ENCODE measurements at regions not wholly inside any gene's neighbourhood (a gene's known extent, or its start where the extent isn't known, plus 50 kb on each side); places are given as distances from the start of the nearest gene placed in this dataset.

DNA sequence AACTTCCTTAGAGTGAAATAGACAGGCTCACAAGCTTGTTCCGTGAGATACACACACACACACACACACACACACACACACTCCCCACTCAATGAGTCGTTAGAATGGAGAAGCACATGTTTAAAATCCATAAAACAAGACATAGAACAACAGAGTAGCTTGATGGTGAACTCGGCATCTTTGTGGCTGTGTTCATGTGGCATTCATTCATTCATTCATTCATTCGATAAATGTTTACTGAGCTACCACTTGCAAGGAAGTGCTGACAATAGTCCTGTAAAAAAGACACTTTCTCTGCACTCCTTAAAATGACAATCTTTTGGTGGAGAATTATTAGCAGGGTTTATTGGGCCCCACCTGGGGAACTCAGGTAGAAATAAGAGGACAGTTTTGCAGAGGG lies 242.0 kb downstream of the FOXA2 start:
- Histone ChIP-seq H3K4me3 (ENCODE audit: low read length) (no peak overlapping the region), H3K4me1 (ENCODE audit: control insufficient read depth, insufficient read depth, low read length) (no peaks in the 10 kb centered on the region), H3K27ac (ENCODE audit: low read length) (no peak overlapping the region), H3K27me3 (ENCODE audit: control insufficient read depth, insufficient read depth, low read length) (peaks cover 9% of the 10 kb centered on the region), H3K9me3 (replicated peaks; ENCODE audit: control insufficient read depth, low read depth, low read length) (no peaks in the 10 kb centered on the region), H3K36me3 (ENCODE audit: control insufficient read depth, insufficient read depth, low read length) (no peaks in the 10 kb centered on the region)
- no peak for DNase-seq
- no CpG with 5 or more reads among the region's 4 CpGs for WGBS (ENCODE audit: insufficient coverage)

DNA sequence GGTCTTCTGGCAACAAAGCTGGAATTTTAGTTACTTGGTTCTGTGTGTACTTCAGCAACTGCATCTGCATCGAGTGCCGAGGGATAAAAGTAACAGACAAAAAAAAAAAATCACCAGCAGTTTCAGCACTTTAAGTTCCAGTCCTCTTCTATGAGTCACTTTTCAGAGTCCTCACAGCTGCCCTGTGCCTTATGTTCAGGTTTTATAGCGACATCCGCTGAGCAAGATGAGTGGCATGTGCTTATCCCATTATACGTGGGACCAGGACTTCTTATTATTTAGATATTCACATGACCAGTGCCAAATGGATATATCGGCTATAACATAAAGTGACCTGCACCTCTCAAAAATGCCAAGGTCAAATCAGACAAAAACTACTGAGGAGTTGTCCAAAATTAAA lies 242.9 kb downstream of the FOXA2 start:
- Histone ChIP-seq H3K4me3 (ENCODE audit: low read length) (no peak overlapping the region), H3K27ac (ENCODE audit: low read length) (no peak overlapping the region), H3K27me3 (ENCODE audit: control insufficient read depth, insufficient read depth, low read length) (peaks cover 10% of the 10 kb centered on the region), H3K4me1 (ENCODE audit: control insufficient read depth, insufficient read depth, low read length) (no peaks in the 10 kb centered on the region), H3K36me3 (ENCODE audit: control insufficient read depth, insufficient read depth, low read length) (no peaks in the 10 kb centered on the region), H3K9me3 (replicated peaks; ENCODE audit: control insufficient read depth, low read depth, low read length) (no peaks in the 10 kb centered on the region)
- no CpG with 5 or more reads among the region's 6 CpGs for WGBS (ENCODE audit: insufficient coverage)
- no peak for DNase-seq

DNA sequence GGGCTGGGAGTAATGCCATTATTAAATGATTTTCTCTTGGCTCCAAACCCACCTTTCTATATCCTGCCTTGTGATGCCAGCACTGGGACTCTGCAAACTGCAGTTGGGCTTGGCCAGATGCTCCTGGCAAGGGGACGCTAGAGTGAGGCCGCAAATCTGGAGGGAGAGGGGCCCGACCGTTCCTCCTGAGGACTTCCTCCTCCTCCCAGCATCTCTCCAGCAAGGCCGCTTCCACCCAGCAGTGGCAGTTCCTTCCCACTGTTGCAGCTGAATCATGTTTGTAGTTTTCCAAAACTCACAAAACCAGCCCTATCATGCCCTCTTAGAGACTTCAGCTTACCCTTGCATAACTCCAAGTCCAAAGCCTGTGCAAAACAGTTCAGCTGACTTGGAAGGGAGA lies 244.4 kb downstream of the FOXA2 start:
- Histone ChIP-seq H3K27me3 (ENCODE audit: control insufficient read depth, insufficient read depth, low read length) (peaks cover 10% of the 10 kb centered on the region), H3K27ac (ENCODE audit: low read length) (no peak overlapping the region), H3K4me3 (ENCODE audit: low read length) (no peak overlapping the region), H3K9me3 (replicated peaks; ENCODE audit: control insufficient read depth, low read depth, low read length) (no peaks in the 10 kb centered on the region), H3K36me3 (ENCODE audit: control insufficient read depth, insufficient read depth, low read length) (no peaks in the 10 kb centered on the region), H3K4me1 (ENCODE audit: control insufficient read depth, insufficient read depth, low read length) (no peaks in the 10 kb centered on the region)
- WGBS (ENCODE audit: insufficient coverage): 55% methylated on average over 2 of the region's 5 CpGs
- DNase-seq: no peak

DNA sequence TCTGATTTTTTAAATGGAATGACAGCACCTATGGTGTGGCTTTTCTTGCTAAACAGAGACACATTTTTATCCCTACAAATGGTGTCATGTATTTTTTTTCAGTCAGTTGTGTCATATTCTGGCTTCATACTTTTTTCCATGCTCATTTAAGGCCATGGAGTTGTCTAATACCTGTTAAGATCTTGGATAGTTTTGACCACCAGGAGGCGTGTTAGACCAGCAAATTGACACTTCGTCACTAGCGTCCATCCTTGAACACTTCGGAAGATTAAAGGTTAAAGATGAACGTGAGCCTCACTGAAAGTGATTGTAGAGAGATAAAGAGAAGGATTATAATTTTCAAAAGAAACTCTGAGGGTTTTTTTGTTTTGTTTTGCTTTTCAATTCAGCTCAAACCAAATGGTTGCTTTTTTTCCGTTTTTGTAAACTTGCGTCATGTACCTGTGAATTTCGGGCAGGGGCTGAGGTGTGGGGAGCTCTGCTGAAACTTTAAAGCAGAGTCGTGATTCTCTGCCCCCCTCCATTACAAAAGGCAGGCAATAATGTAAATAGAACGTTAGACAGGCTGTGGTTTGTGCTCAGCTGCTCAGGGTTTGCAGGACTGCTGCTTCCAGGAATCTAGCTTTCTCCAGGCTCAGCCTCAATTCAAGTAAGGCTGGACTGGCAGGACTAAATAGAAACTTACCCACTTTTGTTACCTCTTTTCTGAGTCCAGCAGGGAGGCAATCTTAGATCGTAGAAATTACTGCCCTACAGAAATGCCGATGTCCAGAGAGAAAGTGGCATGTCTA lies 245.1 kb downstream of the FOXA2 start:
- peaks cover 10% of the 10 kb centered on the region for H3K27me3 ChIP-seq (ENCODE audit: control insufficient read depth, insufficient read depth, low read length)

DNA sequence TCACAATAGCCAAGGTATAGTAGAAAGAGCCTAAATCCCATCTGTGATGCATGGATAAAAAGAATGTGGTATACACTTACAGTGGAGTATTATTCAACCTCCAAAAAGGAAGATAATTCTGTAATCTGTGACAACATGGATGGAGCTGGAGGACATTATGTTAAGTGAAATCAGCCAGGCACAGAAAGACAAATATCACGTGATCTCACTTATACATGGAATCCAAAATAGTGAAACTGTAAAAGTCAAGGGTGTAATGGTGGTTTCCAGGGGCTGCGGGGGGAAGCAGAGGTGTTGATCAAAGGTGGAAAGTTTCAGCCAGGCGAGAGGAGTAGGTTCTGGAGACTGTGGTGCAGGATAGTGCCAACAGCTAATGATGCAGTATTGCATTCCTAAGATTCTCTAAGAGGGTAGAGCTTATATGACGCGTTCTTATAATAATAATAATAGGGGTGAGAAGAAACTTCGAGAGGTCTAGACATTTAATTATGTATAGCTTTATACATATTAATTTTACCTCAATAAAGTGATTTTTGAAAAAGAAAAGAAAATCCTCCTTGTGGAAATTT lies 246.1 kb downstream of the FOXA2 start:
- H3K4me3 ChIP-seq (ENCODE audit: low read length): no peak overlapping the region
- no peaks in the 10 kb centered on the region for H3K9me3 ChIP-seq (replicated peaks; ENCODE audit: control insufficient read depth, low read depth, low read length)
- peaks cover 11% of the 10 kb centered on the region for H3K27me3 ChIP-seq (ENCODE audit: control insufficient read depth, insufficient read depth, low read length)
- DNase-seq: no peak
- no peak overlapping the region for H3K27ac ChIP-seq (ENCODE audit: low read length)
- H3K4me1 ChIP-seq (ENCODE audit: control insufficient read depth, insufficient read depth, low read length): no peaks in the 10 kb centered on the region
- WGBS (ENCODE audit: insufficient coverage): 44% methylated on average over 3 of the region's 6 CpGs
- H3K36me3 ChIP-seq (ENCODE audit: control insufficient read depth, insufficient read depth, low read length): no peaks in the 10 kb centered on the region

More for the DNA sequence above, 245.1 kb downstream of the FOXA2 start:
- peak; percentile 76 for DNase-seq
- Histone ChIP-seq H3K36me3 (ENCODE audit: control insufficient read depth, insufficient read depth, low read length) (no peaks in the 10 kb centered on the region), H3K4me3 (ENCODE audit: low read length) (no peak overlapping the region), H3K9me3 (replicated peaks; ENCODE audit: control insufficient read depth, low read depth, low read length) (no peaks in the 10 kb centered on the region), H3K27ac (ENCODE audit: low read length) (no peak overlapping the region), H3K4me1 (ENCODE audit: control insufficient read depth, insufficient read depth, low read length) (no peaks in the 10 kb centered on the region)
- 0% methylated on average over 5 of the region's 12 CpGs for WGBS (ENCODE audit: insufficient coverage)

DNA sequence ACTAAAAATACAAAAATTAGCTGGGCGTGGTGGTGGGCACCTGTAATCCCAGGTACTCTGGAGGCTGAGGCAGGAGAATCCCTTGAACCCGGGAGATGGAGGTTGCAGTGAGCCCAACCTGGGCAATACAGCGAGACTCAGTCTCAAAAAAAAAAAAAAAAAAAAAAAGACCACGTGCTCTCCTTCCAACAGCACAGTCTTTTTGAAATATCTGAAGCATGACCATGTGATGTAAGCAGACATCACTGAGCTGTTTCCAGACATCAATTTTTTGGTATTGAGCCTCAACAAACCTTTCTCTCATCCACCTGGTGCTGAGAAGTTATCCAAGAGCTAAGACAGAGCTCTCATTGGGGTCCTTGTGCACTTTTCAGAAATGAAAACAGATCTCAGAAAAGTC lies 249.2 kb downstream of the FOXA2 start:
- H3K4me3 ChIP-seq (ENCODE audit: low read length): no peak overlapping the region

DNA sequence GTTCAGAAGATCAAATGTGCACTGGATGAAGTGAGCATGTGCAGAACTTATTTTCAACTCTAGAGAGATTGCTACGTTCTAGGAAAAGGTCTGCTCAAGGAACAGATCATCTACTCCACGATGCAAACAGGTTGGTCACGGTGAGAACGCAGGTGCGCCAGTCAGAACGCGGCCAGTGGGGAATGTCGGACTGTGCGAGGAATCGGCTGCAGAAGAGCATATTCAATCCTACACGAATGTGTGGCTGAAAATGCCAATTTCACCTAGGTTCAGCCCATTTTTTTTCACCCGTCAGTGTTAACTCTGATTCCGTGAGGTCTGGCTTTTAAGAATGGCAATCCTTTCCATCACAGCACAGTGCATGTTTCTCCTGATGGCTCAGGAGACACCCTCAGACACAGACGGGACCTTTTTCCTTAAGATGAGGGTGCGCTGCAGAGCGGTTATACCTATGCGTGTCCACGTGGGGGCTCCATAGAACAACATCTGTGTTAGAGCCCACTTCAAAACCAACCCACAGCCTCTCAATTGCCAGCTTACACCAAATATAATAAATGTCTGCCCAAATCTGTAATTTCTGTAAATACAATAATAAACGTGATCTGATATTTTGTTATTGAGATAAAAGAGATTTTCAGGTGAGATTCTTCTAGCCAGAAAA lies 250.4 kb downstream of the FOXA2 start:
- peak; percentile 67 for DNase-seq
- WGBS (ENCODE audit: insufficient coverage): 50% methylated on average over 14 of the region's 19 CpGs
- Histone ChIP-seq H3K27ac (ENCODE audit: low read length) (no peak overlapping the region), H3K36me3 (ENCODE audit: control insufficient read depth, insufficient read depth, low read length) (no peaks in the 10 kb centered on the region), H3K4me3 (ENCODE audit: low read length) (no peak overlapping the region), H3K27me3 (ENCODE audit: control insufficient read depth, insufficient read depth, low read length) (peaks cover 15% of the 10 kb centered on the region), H3K9me3 (replicated peaks; ENCODE audit: control insufficient read depth, low read depth, low read length) (no peaks in the 10 kb centered on the region), H3K4me1 (ENCODE audit: control insufficient read depth, insufficient read depth, low read length) (no peaks in the 10 kb centered on the region)

More for the DNA sequence above, 249.2 kb downstream of the FOXA2 start:
- Histone ChIP-seq H3K9me3 (replicated peaks; ENCODE audit: control insufficient read depth, low read depth, low read length) (no peaks in the 10 kb centered on the region), H3K4me1 (ENCODE audit: control insufficient read depth, insufficient read depth, low read length) (no peaks in the 10 kb centered on the region), H3K27me3 (ENCODE audit: control insufficient read depth, insufficient read depth, low read length) (peaks cover 21% of the 10 kb centered on the region), H3K36me3 (ENCODE audit: control insufficient read depth, insufficient read depth, low read length) (no peaks in the 10 kb centered on the region), H3K27ac (ENCODE audit: low read length) (no peak overlapping the region)
- DNase-seq: no peak
- WGBS (ENCODE audit: insufficient coverage): 80% methylated on average over 1 of the region's 4 CpGs

DNA sequence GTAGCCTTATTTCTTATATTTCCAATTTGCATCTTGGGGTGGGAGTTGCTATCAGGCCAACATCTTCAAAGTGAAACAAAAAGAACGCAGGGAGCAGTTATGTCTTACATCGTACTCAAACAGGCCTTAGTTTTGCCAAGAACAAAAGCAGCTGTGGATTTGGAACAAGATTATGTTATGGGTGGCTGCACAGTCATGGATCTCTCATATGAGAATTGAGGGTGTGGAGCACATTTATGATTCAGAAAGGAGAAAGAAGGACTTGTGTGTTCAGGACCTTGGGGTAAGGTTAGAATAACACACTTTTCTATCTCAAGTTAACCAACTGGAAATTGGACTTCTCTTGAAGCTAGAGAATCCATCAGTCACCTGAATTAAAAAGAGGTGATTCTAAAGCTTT lies 259.9 kb downstream of the FOXA2 start:
- Histone ChIP-seq H3K27me3 (ENCODE audit: control insufficient read depth, insufficient read depth, low read length) (no peaks in the 10 kb centered on the region), H3K36me3 (ENCODE audit: control insufficient read depth, insufficient read depth, low read length) (no peaks in the 10 kb centered on the region), H3K9me3 (replicated peaks; ENCODE audit: control insufficient read depth, low read depth, low read length) (no peaks in the 10 kb centered on the region), H3K4me3 (ENCODE audit: low read length) (no peak overlapping the region), H3K4me1 (ENCODE audit: control insufficient read depth, insufficient read depth, low read length) (no peaks in the 10 kb centered on the region), H3K27ac (ENCODE audit: low read length) (no peak overlapping the region)
- DNase-seq: peak; percentile 30
- WGBS (ENCODE audit: insufficient coverage): no CpG with 5 or more reads among the region's 2 CpGs

DNA sequence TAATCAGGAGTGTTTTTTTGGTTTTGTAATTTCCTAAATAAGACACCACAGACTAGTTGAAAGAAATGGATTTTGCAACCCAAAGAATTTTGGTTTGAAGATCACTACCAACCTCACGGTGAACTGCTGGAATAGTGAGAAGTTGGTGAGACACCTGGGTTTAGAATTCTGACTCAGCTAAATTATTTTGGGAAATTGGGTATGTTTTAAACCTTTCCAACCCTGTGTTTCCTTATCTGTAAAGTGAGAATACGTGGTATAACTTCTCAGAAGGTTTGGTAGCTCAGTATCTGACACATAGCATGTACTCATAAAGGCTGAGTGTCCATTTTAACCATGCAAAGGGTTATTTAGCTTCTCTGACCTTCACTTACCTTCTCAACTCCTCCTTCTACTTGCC lies 261.9 kb downstream of the FOXA2 start:
- 100% methylated on average over 1 of the region's 2 CpGs for WGBS (ENCODE audit: insufficient coverage)
- Histone ChIP-seq H3K27ac (ENCODE audit: low read length) (no peak overlapping the region), H3K36me3 (ENCODE audit: control insufficient read depth, insufficient read depth, low read length) (no peaks in the 10 kb centered on the region), H3K27me3 (ENCODE audit: control insufficient read depth, insufficient read depth, low read length) (no peaks in the 10 kb centered on the region), H3K9me3 (replicated peaks; ENCODE audit: control insufficient read depth, low read depth, low read length) (no peaks in the 10 kb centered on the region), H3K4me3 (ENCODE audit: low read length) (no peak overlapping the region), H3K4me1 (ENCODE audit: control insufficient read depth, insufficient read depth, low read length) (no peaks in the 10 kb centered on the region)
- DNase-seq: no peak

DNA sequence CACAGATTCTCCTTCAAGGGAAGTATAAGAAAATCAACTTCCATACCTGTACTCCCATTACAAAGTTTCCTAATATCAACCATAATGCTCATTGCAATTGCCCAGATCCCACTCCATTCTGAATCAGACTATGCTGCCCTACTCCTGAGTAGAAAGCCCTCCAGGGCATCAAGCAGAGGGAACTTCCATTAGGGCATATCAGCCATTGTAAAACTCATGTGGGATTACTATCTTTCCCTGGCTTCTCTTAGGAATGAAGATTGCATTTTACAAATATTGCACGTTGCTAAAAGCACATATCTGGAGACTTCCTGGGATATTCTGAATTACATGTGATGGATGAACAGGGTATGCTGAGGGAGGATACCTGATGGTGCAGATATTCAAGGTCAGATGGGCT lies 263.2 kb downstream of the FOXA2 start:
- Histone ChIP-seq H3K4me3 (ENCODE audit: low read length) (no peak overlapping the region), H3K9me3 (replicated peaks; ENCODE audit: control insufficient read depth, low read depth, low read length) (no peaks in the 10 kb centered on the region), H3K27ac (ENCODE audit: low read length) (no peak overlapping the region), H3K27me3 (ENCODE audit: control insufficient read depth, insufficient read depth, low read length) (no peaks in the 10 kb centered on the region), H3K4me1 (ENCODE audit: control insufficient read depth, insufficient read depth, low read length) (no peaks in the 10 kb centered on the region), H3K36me3 (ENCODE audit: control insufficient read depth, insufficient read depth, low read length) (no peaks in the 10 kb centered on the region)
- WGBS (ENCODE audit: insufficient coverage): no CpG with 5 or more reads among the region's 1 CpG
- DNase-seq: no peak

All from muscle of leg (tissue), 3 donors.